Peyer's patch (tissue), 4 donors: ENCODE measurements at regions not wholly inside any gene's neighbourhood (a gene's known extent, or its start where the extent isn't known, plus 50 kb on each side); places are given as distances from the start of the nearest gene placed in this dataset.

Source experiments
- CTCF ChIP-seq, 6 experiments: fragments of 450-650 bp in 4 of 6; fragments of 200-600 bp in 2 of 6; sonication (generic) in 1 of 6; IDR thresholded peaks; one replicate each; pipeline ENCODE4 v1.5.1; 2017 to 2019; ENCODE audit warnings: antibody characterized with exemption in 6 of 6, mild to moderate bottlenecking in 3 of 6, moderate library complexity in 1 of 6
- POLR2A ChIP-seq, 2 donors: fragments of 450-650 bp; IDR thresholded peaks; one replicate each; pipeline ENCODE4 v1.5.1; 2017; ENCODE audit warnings: antibody characterized with exemption in 2 of 2, mild to moderate bottlenecking in 2 of 2, moderate library complexity in 2 of 2

DNA sequence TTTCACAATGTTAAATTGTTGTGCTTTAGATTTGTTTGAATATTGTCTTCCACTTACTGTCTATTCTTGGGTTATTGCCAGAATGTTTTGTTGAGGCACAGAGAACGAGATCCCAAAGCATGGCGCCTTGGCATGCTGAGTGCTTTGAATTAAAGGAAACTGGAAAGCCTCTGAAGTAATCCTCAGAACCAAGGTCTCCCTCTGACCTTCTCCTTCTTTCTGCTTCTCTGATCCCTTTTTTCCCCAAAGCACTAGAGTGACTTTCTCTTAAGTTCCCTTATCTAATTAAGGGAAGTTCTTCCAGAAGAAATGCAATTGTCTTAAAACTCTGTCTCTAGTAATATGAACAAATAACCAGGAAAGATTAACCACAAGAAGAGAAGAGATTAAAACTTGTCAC lies 214.7 kb downstream of the SPP2 start:
- TF ChIP-seq CTCF (IDR thresholded peaks at IDR 0.05) = no peak
- TF ChIP-seq POLR2A (IDR thresholded peaks at IDR 0.05) = no peak
